Vagina (tissue), 2 donors: ENCODE measurements at regions not wholly inside any gene's neighbourhood (a gene's known extent, or its start where the extent isn't known, plus 50 kb on each side); places are given as distances from the start of the nearest gene placed in this dataset.
"Not testable (repeated sequence)": the region's sequence is repeated elsewhere in the genome, so short reads cannot be mapped to it uniquely, and the experiment has no call there.

Source experiments
- DNase-seq, 2 donors: peaks; one replicate each; pipeline ENCODE4 v3.0.0-alpha.2; 2017; ENCODE audit errors: extremely low spot score in 2 of 2
- H3K27ac ChIP-seq: fragments of 200-600 bp; sonication (generic); one replicate; pipeline ENCODE4 v1.5.1; 2019
- H3K27me3 ChIP-seq: fragments of 200-600 bp; sonication (generic); one replicate; pipeline ENCODE4 v1.5.1; 2019
- H3K36me3 ChIP-seq, 2 donors: fragments of 200-600 bp; sonication (generic); one replicate each; pipeline ENCODE4 v1.5.1; 2017 to 2019
- H3K4me1 ChIP-seq: fragments of 200-600 bp; sonication (generic); one replicate; pipeline ENCODE4 v1.5.1; 2019
- H3K4me3 ChIP-seq, 2 donors: fragments of 200-600 bp; sonication (generic); 1 replicate in 1 of 2; 2 replicates in 1 of 2; pipeline ENCODE4 v1.5.1; 2016 to 2019
- H3K9me3 ChIP-seq: fragments of 200-600 bp; sonication (generic); one replicate; pipeline ENCODE4 v1.5.1; 2019
- CTCF ChIP-seq, 3 experiments: fragments of 450-650 bp in 2 of 3; fragments of 200-600 bp in 1 of 3; sonication (generic) in 1 of 3; IDR thresholded peaks; one replicate each; pipeline ENCODE4 v1.5.1; 2017 to 2019; ENCODE audit warnings: antibody characterized with exemption in 3 of 3, mild to moderate bottlenecking in 2 of 3, moderate library complexity in 2 of 3
- POLR2A ChIP-seq, 2 donors: fragments of 450-650 bp; IDR thresholded peaks; one replicate each; pipeline ENCODE4 v1.6.1; 2017; ENCODE audit warnings: antibody characterized with exemption in 2 of 2, mild to moderate bottlenecking in 2 of 2, moderate library complexity in 2 of 2
- POLR2AphosphoS5 ChIP-seq, 2 donors: sonication (generic); formaldehyde crosslinking; IDR thresholded peaks; one replicate each; pipeline ENCODE4 v1.9.0; 2017; ENCODE audit warnings: antibody characterized with exemption in 2 of 2, mild to moderate bottlenecking in 2 of 2, low read depth in 1 of 2; ENCODE audit not compliant: insufficient read depth in 1 of 2
- intact Hi-C: fragments of 100-400 bp; cut with DNase I; formaldehyde crosslinking; loops from one replicate; pipeline ENCODE4 v1.15.1; 2023

GRCh38 chr10:64873959-64874358, 1352.8 kb downstream of the REEP3 start:
- intact Hi-C loops = no loop called here
- H3K36me3 ChIP-seq = no peaks in the 10 kb centered on the region
- no peak for TF ChIP-seq POLR2AphosphoS5 (IDR thresholded peaks at IDR 0.05; ENCODE audit: insufficient read depth in 1 of 2, low read depth in 1 of 2)
- no peak for TF ChIP-seq CTCF (IDR thresholded peaks at IDR 0.05)
- TF ChIP-seq POLR2A (IDR thresholded peaks at IDR 0.05) = no peak
- no peak overlapping the region for H3K4me3 ChIP-seq
- H3K9me3 ChIP-seq = no peaks in the 10 kb centered on the region
- H3K27me3 ChIP-seq = no peaks in the 10 kb centered on the region
- H3K4me1 ChIP-seq = no peaks in the 10 kb centered on the region
- no peak for DNase-seq
- H3K27ac ChIP-seq = no peak overlapping the region

GRCh38 chr10:64880546-64880945, 1359.3 kb downstream of the REEP3 start:
- Histone ChIP-seq H3K4me3 (no peak overlapping the region), H3K9me3 (no peaks in the 10 kb centered on the region), H3K27ac (no peak overlapping the region), H3K36me3 (no peaks in the 10 kb centered on the region), H3K27me3 (no peaks in the 10 kb centered on the region), H3K4me1 (no peaks in the 10 kb centered on the region)
- TF ChIP-seq CTCF (IDR thresholded peaks at IDR 0.05) (no peak), POLR2A (IDR thresholded peaks at IDR 0.05) (no peak), POLR2AphosphoS5 (IDR thresholded peaks at IDR 0.05; ENCODE audit: insufficient read depth in 1 of 2, low read depth in 1 of 2) (no peak)
- intact Hi-C loops = no loop called here
- DNase-seq = no peak

- DNase-seq = no peak
- H3K27ac ChIP-seq = no peak overlapping the region
- no peaks in the 10 kb centered on the region for H3K9me3 ChIP-seq
- H3K36me3 ChIP-seq = no peaks in the 10 kb centered on the region
- intact Hi-C loops = no loop called here
- TF ChIP-seq POLR2AphosphoS5 (IDR thresholded peaks at IDR 0.05; ENCODE audit: insufficient read depth in 1 of 2, low read depth in 1 of 2) (no peak), CTCF (IDR thresholded peaks at IDR 0.05) (no peak), POLR2A (IDR thresholded peaks at IDR 0.05) (no peak)
- no peak overlapping the region for H3K4me3 ChIP-seq
- no peaks in the 10 kb centered on the region for H3K4me1 ChIP-seq
- H3K27me3 ChIP-seq = no peaks in the 10 kb centered on the region
Observed at GRCh38 chr10:64881257-64881656, 1360.1 kb downstream of the REEP3 start.

- Histone ChIP-seq H3K36me3 (no peaks in the 10 kb centered on the region), H3K9me3 (no peaks in the 10 kb centered on the region), H3K4me1 (no peaks in the 10 kb centered on the region), H3K4me3 (no peak overlapping the region), H3K27me3 (no peaks in the 10 kb centered on the region), H3K27ac (no peak overlapping the region)
- DNase-seq = no peak
- intact Hi-C loops = no loop called here
- TF ChIP-seq CTCF (IDR thresholded peaks at IDR 0.05) (no peak), POLR2A (IDR thresholded peaks at IDR 0.05) (no peak), POLR2AphosphoS5 (IDR thresholded peaks at IDR 0.05; ENCODE audit: insufficient read depth in 1 of 2, low read depth in 1 of 2) (no peak)
Observed at GRCh38 chr10:64896582-64896981, 1375.4 kb downstream of the REEP3 start.

- H3K4me1 ChIP-seq, H3K27me3 ChIP-seq, H3K4me3 ChIP-seq, H3K27ac ChIP-seq, H3K9me3 ChIP-seq, intact Hi-C loops, DNase-seq, H3K36me3 ChIP-seq: not testable (repeated sequence)
Observed at GRCh38 chr10:64906311-64906710, 1385.1 kb downstream of the REEP3 start.

- H3K9me3 ChIP-seq, H3K4me1 ChIP-seq, H3K27me3 ChIP-seq, intact Hi-C loops, DNase-seq, H3K36me3 ChIP-seq, H3K4me3 ChIP-seq, H3K27ac ChIP-seq: not testable (repeated sequence)
Observed at GRCh38 chr10:64924306-64924705, 1403.1 kb downstream of the REEP3 start.
